Kidney epithelial cell (primary cell): ENCODE measurements at regions not wholly inside any gene's neighbourhood (a gene's known extent, or its start where the extent isn't known, plus 50 kb on each side); places are given as distances from the start of the nearest gene placed in this dataset.

Experiments
- DNase-seq: peaks from one replicate; pipeline ENCODE4 v3.0.0-alpha.2; 2010; ENCODE audit warnings: low read depth
- H3K27me3 ChIP-seq: 2 replicates; pipeline ENCODE4 v1.6.0; 2011; ENCODE audit warnings: low read length; ENCODE audit not compliant: control insufficient read depth, insufficient read depth
- H3K36me3 ChIP-seq: 2 replicates; pipeline ENCODE4 v1.5.1; 2011; ENCODE audit warnings: low read length; ENCODE audit not compliant: control insufficient read depth, insufficient read depth
- H3K4me3 ChIP-seq: 2 replicates; pipeline ENCODE4 v1.5.1; 2011; ENCODE audit warnings: low read depth, mild to moderate bottlenecking, control low read depth, low read length
- TF ChIP-seq, protein P1 (sequence below): IDR thresholded peaks from 2 replicates; pipeline ENCODE4 v1.5.1; 2011; ENCODE audit warnings: mild to moderate bottlenecking, moderate library complexity, low read length, control low read depth, inconsistent platforms; ENCODE audit not compliant: insufficient read depth, poor library complexity, severe bottlenecking

DNA sequence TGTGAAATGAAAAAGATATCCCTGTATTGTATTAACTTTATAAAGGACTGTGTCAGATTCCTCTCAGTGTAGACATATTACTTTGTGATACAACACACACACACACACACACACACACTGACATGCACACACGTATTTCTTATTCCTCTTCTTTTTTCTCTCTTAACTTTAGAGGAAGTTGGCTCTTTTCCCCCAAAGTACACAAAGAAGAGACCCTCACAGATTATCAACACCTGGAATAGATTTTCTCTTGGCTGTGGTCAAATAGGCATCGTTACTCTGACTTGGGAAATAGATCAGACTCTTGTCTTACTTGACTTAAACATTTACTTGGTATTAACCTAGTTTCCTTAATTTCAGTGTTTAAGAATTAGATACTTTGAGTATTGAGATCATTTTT is 792.8 kb downstream of the ADGRL2 start:
- TF ChIP-seq, protein P1, sequence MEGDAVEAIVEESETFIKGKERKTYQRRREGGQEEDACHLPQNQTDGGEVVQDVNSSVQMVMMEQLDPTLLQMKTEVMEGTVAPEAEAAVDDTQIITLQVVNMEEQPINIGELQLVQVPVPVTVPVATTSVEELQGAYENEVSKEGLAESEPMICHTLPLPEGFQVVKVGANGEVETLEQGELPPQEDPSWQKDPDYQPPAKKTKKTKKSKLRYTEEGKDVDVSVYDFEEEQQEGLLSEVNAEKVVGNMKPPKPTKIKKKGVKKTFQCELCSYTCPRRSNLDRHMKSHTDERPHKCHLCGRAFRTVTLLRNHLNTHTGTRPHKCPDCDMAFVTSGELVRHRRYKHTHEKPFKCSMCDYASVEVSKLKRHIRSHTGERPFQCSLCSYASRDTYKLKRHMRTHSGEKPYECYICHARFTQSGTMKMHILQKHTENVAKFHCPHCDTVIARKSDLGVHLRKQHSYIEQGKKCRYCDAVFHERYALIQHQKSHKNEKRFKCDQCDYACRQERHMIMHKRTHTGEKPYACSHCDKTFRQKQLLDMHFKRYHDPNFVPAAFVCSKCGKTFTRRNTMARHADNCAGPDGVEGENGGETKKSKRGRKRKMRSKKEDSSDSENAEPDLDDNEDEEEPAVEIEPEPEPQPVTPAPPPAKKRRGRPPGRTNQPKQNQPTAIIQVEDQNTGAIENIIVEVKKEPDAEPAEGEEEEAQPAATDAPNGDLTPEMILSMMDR = no peak
- H3K27me3 ChIP-seq = no peaks in the 10 kb centered on the region
- no peak overlapping the region for H3K4me3 ChIP-seq
- H3K36me3 ChIP-seq = no peaks in the 10 kb centered on the region
- DNase-seq = no peak

DNA sequence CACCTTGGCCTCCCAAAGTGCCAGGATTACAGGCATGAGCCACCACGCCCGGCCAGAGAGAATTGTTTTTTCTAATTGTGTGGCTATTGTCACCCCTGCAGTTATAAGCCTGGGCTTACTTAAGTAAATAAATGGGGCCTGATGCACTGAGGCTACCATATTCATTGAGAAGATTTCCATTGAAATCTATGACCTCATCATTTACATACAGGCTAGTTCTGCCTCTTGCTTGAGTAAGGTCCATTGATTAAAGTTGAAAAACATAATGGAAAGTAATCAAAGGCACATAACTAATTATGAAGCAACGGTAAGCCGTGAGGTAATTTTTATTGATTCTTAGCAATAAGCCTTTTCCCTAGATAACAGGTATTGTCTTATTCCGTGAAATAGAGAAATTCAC is 788.9 kb downstream of the ADGRL2 start:
- TF ChIP-seq, protein P1 = no peak
- Histone ChIP-seq H3K4me3 (no peak overlapping the region), H3K27me3 (no peaks in the 10 kb centered on the region), H3K36me3 (no peaks in the 10 kb centered on the region)
- DNase-seq = no peak

- TF ChIP-seq, protein P1 = no peak
- H3K36me3 ChIP-seq = no peaks in the 10 kb centered on the region
- H3K27me3 ChIP-seq = no peaks in the 10 kb centered on the region
- no peak overlapping the region for H3K4me3 ChIP-seq
- DNase-seq = no peak
Observed at GRCh38 chr1:82587371-82587770, 786.6 kb downstream of the ADGRL2 start.

DNA sequence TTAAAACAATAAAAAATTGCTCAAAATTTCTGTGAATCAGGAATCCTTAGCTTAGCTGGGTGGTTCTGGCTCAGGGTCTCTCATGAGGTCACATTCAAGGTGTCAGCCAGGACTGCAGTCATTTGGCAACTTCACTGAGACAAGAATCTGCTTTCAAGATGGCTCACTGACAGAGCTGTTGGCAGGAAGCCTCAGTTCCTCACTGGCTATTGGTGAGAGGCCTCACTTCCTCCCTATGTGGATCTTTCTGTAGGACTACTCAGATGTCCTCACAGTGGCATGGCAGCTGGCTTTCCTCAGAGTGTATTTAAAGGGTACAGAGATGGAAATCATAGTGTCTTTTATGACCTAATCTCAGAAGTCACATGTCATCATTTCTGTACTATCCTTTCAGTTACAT is 785.7 kb downstream of the ADGRL2 start:
- H3K36me3 ChIP-seq = no peaks in the 10 kb centered on the region
- H3K4me3 ChIP-seq = no peak overlapping the region
- TF ChIP-seq, protein P1 = no peak
- DNase-seq = no peak
- H3K27me3 ChIP-seq = no peaks in the 10 kb centered on the region

DNA sequence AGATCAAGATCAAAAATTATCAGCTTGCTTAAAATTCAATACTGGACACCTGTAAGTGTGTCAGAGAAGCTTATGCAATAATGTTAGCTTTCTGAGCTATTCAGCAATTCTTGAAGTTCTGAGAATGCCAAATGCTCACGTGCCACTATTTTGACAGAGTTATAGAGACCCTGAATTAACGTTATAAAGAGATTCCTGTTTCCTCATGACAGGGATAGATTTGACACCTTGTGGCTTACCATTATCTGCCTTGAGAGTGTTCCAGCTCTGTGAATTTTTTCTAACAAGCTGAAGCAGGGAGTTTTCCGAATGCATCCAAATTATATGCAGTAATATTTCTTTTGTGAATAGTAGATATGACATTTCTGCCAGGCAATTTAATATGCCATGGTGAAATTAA is 781.6 kb downstream of the ADGRL2 start:
- Histone ChIP-seq H3K36me3 (no peaks in the 10 kb centered on the region), H3K4me3 (no peak overlapping the region), H3K27me3 (no peaks in the 10 kb centered on the region)
- DNase-seq = no peak
- TF ChIP-seq, protein P1 = no peak

DNA sequence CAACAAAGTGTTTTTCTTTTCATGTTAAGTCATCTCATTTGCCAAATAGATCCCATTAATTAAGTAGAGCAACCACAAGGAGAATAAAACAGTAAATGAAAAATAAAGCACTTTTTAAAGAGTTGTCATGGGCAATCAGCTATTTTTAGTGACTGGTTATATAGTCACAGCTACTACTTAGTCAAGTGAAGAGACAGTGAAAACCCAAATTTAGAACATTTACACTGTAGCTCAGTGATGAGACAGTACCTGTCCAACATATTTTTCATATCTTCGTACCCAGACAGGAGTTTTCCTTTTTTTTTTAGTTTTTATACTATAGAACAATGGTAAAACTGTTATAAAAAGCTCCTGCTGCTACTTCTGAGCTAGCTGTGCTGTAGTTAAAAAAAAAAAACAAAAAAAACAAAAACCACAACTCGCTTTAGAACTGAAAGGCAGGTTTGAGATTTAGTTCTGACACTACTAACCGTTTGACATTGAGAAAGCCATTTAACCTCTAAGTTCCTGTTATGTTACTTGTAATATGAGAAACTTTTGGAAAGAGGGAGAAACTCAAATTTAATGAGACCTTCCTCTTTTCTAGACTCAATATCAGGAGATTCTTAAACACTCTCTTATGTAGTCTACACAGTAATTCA is 777.5 kb downstream of the ADGRL2 start:
- no peak for DNase-seq
- Histone ChIP-seq H3K27me3 (no peaks in the 10 kb centered on the region), H3K4me3 (no peak overlapping the region), H3K36me3 (no peaks in the 10 kb centered on the region)
- TF ChIP-seq, protein P1 = no peak
